ENCODE measurements at regions not wholly inside any gene's neighbourhood (a gene's known extent, or its start where the extent isn't known, plus 50 kb on each side); places are given as distances from the start of the nearest gene placed in this dataset.

- no peak for DNase-seq
Observed at GRCh38 chr18:39825485-39826150, 2129.4 kb upstream of the PIK3C3 start.

- DNase-seq: no peak
Observed at GRCh38 chr18:39806525-39806924, 2148.5 kb upstream of the PIK3C3 start.

GRCh38 chr18:39805218-39805617, 2149.8 kb upstream of the PIK3C3 start:
- DNase-seq: no peak

- DNase-seq: no peak
Observed at GRCh38 chr18:39802648-39803229, 2152.3 kb upstream of the PIK3C3 start.

- no peak for DNase-seq
Observed at GRCh38 chr18:39801848-39802247, 2153.2 kb upstream of the PIK3C3 start.

- no peak for DNase-seq
Observed at GRCh38 chr18:39801010-39801409, 2154.0 kb upstream of the PIK3C3 start.

- no peak for DNase-seq
Observed at GRCh38 chr18:39799006-39799405, 2156.0 kb upstream of the PIK3C3 start.

- DNase-seq: no peak
Observed at GRCh38 chr18:39796393-39796792, 2158.6 kb upstream of the PIK3C3 start.

- no peak for DNase-seq
Observed at GRCh38 chr18:39795350-39795749, 2159.7 kb upstream of the PIK3C3 start.

- no peak for DNase-seq
Observed at GRCh38 chr18:39793609-39794008, 2161.4 kb upstream of the PIK3C3 start.

- no peak for DNase-seq
Observed at GRCh38 chr18:39788383-39788782, 2166.7 kb upstream of the PIK3C3 start.

- DNase-seq: no peak
Observed at GRCh38 chr18:39786477-39786876, 2168.6 kb upstream of the PIK3C3 start.

- no peak for DNase-seq
Observed at GRCh38 chr18:39784541-39784940, 2170.5 kb upstream of the PIK3C3 start.

GRCh38 chr18:39781565-39781964, 2173.5 kb upstream of the PIK3C3 start:
- no peak for DNase-seq

- no peak for DNase-seq
Observed at GRCh38 chr18:39780774-39781173, 2174.3 kb upstream of the PIK3C3 start.

- DNase-seq: no peak
Observed at GRCh38 chr18:39779926-39780325, 2175.1 kb upstream of the PIK3C3 start.

- DNase-seq: no peak
Observed at GRCh38 chr18:39776766-39777165, 2178.3 kb upstream of the PIK3C3 start.

- DNase-seq: no peak
Observed at GRCh38 chr18:39774957-39775598, 2180.0 kb upstream of the PIK3C3 start.

- DNase-seq: no peak
Observed at GRCh38 chr18:39773646-39774045, 2181.4 kb upstream of the PIK3C3 start.

- DNase-seq: no peak
Observed at GRCh38 chr18:39772155-39772919, 2182.7 kb upstream of the PIK3C3 start.

GRCh38 chr18:39770399-39770798, 2184.6 kb upstream of the PIK3C3 start:
- DNase-seq: no peak

- no peak for DNase-seq
Observed at GRCh38 chr18:39764873-39765272, 2190.2 kb upstream of the PIK3C3 start.

GRCh38 chr18:39761273-39761672, 2193.8 kb upstream of the PIK3C3 start:
- no peak for DNase-seq

GRCh38 chr18:39759926-39760325, 2194.3 kb upstream of the CELF4 start:
- DNase-seq: no peak
